Body of pancreas (tissue), 4 donors: ENCODE measurements at regions not wholly inside any gene's neighbourhood (a gene's known extent, or its start where the extent isn't known, plus 50 kb on each side); places are given as distances from the start of the nearest gene placed in this dataset.

Experiments
- POLR2A ChIP-seq, 3 donors: fragments of 450-650 bp; IDR thresholded peaks; one replicate each; pipeline ENCODE4 v1.6.1; 2016; ENCODE audit warnings: antibody characterized with exemption in 3 of 3, mild to moderate bottlenecking in 2 of 3
- TF ChIP-seq, protein P1 (sequence below), 7 experiments: fragments of 450-650 bp in 4 of 7; fragments of 200-600 bp in 3 of 7; sonication (generic) in 3 of 7; IDR thresholded peaks; one replicate each; pipeline ENCODE4 v1.5.1; 2016 to 2019; ENCODE audit warnings: antibody characterized with exemption in 7 of 7

DNA sequence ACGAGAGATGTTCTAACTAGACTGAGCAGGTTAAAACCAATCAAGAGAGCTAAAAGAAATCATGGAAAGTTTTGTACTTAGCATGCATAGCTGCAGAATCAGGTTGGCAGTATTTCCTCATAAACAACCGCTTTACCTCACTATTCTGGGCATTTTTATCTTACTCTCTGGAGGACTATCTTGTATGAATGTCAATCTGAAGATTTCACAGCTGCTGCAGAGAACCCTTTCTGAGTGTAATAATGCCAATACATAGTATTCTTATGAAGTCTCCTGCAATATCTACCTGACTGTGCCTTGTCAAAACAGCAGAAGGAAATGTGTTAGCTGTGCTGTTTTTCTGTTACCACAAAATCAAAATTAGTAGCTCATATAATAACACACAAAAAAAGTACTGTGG lies 705.9 kb upstream of the FSHR start:
- TF ChIP-seq, protein P1, sequence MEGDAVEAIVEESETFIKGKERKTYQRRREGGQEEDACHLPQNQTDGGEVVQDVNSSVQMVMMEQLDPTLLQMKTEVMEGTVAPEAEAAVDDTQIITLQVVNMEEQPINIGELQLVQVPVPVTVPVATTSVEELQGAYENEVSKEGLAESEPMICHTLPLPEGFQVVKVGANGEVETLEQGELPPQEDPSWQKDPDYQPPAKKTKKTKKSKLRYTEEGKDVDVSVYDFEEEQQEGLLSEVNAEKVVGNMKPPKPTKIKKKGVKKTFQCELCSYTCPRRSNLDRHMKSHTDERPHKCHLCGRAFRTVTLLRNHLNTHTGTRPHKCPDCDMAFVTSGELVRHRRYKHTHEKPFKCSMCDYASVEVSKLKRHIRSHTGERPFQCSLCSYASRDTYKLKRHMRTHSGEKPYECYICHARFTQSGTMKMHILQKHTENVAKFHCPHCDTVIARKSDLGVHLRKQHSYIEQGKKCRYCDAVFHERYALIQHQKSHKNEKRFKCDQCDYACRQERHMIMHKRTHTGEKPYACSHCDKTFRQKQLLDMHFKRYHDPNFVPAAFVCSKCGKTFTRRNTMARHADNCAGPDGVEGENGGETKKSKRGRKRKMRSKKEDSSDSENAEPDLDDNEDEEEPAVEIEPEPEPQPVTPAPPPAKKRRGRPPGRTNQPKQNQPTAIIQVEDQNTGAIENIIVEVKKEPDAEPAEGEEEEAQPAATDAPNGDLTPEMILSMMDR (IDR thresholded peaks at IDR 0.05) = no peak
- TF ChIP-seq POLR2A (IDR thresholded peaks at IDR 0.05) = no peak
